Ishikawa (cell line): ENCODE measurements at regions not wholly inside any gene's neighbourhood (a gene's known extent, or its start where the extent isn't known, plus 50 kb on each side); places are given as distances from the start of the nearest gene placed in this dataset.

ENCODE experiments used
- CEBPB ChIP-seq: IDR thresholded peaks from 2 replicates; pipeline ENCODE4 v1.6.1; 2012
- CREB1 ChIP-seq: IDR thresholded peaks from 2 replicates; pipeline ENCODE4 v1.6.1; 2012; ENCODE audit warnings: low read depth
- EGR1 ChIP-seq: IDR thresholded peaks from 2 replicates; pipeline ENCODE4 v1.6.1; 2012
- EP300 ChIP-seq: IDR thresholded peaks from 2 replicates; pipeline ENCODE4 v1.6.1; 2012; ENCODE audit warnings: borderline replicate concordance
- FOXM1 ChIP-seq: IDR thresholded peaks from 2 replicates; pipeline ENCODE4 v1.6.1; 2012; ENCODE audit warnings: low read depth, borderline replicate concordance
- MAX ChIP-seq: IDR thresholded peaks from 2 replicates; pipeline ENCODE4 v1.6.1; 2012
- NFIC ChIP-seq: IDR thresholded peaks from 2 replicates; pipeline ENCODE4 v1.6.1; 2012
- RAD21 ChIP-seq: IDR thresholded peaks from 2 replicates; pipeline ENCODE4 v1.6.1; 2012; ENCODE audit warnings: low read depth
- TCF12 ChIP-seq: IDR thresholded peaks from 2 replicates; pipeline ENCODE4 v1.6.1; 2012; ENCODE audit warnings: low read depth
- YY1 ChIP-seq: IDR thresholded peaks from 2 replicates; pipeline ENCODE4 v1.6.1; 2012; ENCODE audit warnings: low read depth
- TF ChIP-seq, protein P1 (sequence below): IDR thresholded peaks from 2 replicates; pipeline ENCODE4 v1.6.1; 2012; ENCODE audit warnings: low read depth, mild to moderate bottlenecking
- TF ChIP-seq, protein P2 (sequence below): IDR thresholded peaks from 2 replicates; pipeline ENCODE4 v1.6.1; 2012

DNA sequence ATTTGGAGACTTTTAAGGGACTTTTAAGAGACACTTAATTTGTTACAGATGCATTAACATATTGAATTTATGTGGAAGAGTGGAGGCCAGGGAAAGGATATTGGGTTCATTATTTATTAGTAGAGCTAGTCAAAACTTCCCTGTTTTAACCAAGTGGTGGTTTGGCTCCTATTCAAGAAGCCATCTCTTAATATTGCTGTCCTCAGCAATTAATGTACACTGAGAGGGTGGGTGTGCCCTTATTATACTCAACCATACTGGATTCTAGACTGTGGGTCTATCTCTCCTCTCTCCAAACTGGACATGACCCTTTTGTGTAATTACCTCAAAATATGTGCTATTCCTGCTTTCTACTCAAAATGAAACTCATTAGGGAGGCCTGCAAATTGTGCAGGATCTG, 398.7 kb upstream of the DDHD1 start:
- no peak for TF ChIP-seq CEBPB
- TF ChIP-seq, protein P1, sequence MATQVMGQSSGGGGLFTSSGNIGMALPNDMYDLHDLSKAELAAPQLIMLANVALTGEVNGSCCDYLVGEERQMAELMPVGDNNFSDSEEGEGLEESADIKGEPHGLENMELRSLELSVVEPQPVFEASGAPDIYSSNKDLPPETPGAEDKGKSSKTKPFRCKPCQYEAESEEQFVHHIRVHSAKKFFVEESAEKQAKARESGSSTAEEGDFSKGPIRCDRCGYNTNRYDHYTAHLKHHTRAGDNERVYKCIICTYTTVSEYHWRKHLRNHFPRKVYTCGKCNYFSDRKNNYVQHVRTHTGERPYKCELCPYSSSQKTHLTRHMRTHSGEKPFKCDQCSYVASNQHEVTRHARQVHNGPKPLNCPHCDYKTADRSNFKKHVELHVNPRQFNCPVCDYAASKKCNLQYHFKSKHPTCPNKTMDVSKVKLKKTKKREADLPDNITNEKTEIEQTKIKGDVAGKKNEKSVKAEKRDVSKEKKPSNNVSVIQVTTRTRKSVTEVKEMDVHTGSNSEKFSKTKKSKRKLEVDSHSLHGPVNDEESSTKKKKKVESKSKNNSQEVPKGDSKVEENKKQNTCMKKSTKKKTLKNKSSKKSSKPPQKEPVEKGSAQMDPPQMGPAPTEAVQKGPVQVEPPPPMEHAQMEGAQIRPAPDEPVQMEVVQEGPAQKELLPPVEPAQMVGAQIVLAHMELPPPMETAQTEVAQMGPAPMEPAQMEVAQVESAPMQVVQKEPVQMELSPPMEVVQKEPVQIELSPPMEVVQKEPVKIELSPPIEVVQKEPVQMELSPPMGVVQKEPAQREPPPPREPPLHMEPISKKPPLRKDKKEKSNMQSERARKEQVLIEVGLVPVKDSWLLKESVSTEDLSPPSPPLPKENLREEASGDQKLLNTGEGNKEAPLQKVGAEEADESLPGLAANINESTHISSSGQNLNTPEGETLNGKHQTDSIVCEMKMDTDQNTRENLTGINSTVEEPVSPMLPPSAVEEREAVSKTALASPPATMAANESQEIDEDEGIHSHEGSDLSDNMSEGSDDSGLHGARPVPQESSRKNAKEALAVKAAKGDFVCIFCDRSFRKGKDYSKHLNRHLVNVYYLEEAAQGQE = no peak
- no peak for TF ChIP-seq NFIC
- no peak for TF ChIP-seq EP300
- no peak for TF ChIP-seq TCF12
- TF ChIP-seq MAX = no peak
- TF ChIP-seq FOXM1 = no peak
- TF ChIP-seq, protein P2, sequence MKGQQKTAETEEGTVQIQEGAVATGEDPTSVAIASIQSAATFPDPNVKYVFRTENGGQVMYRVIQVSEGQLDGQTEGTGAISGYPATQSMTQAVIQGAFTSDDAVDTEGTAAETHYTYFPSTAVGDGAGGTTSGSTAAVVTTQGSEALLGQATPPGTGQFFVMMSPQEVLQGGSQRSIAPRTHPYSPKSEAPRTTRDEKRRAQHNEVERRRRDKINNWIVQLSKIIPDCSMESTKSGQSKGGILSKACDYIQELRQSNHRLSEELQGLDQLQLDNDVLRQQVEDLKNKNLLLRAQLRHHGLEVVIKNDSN = no peak
- TF ChIP-seq CREB1 = no peak
- TF ChIP-seq EGR1 = no peak
- no peak for TF ChIP-seq RAD21
- TF ChIP-seq YY1 = no peak
